Ureter (tissue), 1 donor: ENCODE measurements at regions not wholly inside any gene's neighbourhood (a gene's known extent, or its start where the extent isn't known, plus 50 kb on each side); places are given as distances from the start of the nearest gene placed in this dataset.

Experiments used
- DNase-seq: peaks from one replicate; pipeline ENCODE4 v3.0.0-alpha.2; 2020; ENCODE audit warnings: low spot score
- donor health status: DM: yes; HTN: yes; CAD: no.

DNA sequence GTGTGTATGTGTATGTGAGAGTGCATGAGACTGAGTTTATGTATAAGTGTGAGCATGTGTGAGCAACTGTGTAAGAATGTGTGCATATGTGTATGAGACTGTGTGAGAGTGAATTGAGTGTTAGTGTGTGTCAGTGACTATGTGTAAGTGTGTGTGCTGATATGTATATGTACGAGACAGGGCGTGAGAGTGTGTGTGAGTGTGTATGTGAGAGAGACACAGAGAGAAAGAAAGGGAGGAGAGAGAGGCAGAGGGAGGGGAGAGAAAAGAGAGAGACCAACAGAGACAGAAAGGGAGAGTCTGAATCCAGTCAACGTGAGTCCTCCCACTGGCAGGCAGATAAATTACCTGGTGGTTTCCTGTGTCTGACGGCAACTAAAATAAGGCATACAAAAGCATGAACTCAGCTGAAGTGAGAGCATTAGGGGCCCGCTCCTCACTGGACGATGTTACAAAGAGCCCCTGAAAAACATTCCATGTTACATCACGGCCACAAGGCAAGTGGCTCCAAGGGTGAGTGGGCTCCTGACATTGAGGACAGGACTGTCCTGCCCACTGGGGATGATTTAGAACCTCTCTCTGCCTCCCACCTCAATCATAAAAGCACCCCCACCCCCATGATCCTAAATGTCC is 66.6 kb upstream of the TIAM1 start:
- DNase-seq: no peak

DNA sequence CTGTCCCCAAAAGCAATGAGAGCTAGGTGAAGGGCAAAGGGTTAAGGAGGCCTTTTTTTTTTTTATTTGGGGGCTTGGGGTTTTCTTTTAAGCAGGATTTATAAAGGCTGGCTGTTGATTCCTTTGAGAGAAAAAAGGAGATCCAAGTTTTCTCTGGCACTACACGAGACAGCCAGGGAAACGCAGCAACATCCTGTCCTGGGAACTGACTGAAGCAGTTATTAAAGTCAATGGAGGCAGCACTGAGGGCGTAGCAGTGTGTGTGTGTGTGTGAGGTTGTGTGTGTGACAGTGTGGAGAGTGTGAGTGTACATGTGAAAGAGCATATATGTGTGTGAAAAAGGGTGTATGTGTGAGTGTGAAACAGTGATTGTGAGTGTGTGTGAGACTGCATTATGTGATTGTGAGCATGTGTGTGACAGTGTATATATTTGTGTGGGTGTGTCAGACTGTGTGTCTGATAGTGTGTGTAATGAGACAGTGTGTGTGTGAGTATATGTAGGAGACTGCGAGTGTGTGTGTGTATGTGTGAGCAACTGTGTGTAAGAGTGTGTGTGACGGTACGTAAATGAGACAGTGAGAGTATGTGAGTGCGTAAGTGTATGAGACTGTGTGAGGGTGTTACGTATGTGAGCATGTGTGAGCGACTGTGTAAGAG is 65.9 kb upstream of the TIAM1 start:
- no peak for DNase-seq

DNA sequence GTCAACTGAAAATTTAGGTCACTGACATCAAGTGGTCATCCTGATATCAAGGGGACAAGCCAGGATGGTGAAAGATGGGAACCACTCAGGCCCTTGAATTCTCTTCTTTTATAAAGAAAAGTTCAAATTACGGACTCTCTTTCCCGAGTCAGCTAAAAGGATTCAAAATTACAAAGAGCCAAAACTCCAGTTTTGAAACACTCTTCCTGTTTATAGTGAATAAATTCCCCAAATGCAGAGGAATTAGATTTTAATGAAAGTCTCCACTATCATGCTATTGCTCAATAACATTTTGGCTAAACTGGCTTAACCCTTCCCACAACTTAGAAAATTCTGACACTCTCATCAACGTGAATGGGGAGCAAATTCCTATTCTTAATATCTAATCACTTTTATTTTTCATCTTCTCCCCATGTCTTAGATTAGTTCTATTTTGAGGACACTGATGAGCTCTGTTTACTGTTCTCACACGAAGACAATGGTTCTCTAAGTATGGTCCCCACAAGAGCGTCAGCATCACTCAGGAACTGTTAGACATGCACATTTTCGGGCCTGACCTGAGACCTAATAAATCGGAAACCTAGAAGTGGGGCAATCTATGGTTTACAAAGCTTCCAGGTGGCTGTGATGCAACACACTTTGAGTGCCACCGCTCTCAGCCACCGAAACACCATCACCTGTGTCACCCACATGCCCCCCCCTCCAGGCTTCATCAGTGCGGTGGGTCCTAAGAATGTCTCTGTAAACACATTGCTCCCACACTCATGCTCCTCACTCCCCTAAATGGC is 64.4 kb upstream of the TIAM1 start:
- DNase-seq: no peak

DNA sequence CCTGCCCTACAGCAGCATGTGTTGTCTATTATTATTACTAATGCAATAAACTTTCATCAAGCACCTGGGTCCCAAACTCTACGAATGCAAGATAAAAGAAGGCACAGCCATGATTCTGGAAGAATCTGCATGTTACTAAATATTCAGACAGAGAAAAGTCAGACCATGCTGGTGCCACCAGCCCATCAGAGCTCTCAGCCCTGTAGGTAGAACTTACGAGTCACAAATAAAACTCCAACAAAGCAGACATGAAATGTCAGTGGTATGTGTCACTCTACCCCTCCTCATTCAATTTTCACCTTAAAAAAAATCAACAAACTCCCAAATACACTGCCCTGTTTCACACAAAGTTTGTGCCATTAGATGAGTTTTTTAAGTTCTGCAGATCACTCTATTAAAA is 62.4 kb upstream of the TIAM1 start:
- no peak for DNase-seq

DNA sequence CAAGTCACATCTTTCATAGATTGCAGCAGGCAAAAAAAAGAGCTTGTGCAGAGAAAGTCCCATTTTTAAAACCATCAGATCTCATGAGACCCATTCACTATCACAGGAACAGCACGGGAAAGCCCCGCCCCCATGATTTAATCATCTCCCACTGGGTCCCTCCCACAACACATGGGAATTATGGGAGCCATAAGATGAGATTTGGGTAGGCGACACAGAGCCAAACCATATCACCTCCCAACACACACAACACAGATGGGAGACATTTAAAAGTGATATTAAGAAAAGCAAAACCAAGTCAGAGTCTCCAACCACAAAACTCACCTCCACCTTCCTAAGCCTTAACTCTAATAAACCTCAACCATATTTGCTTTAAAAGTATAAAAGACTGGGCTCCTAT is 61.5 kb upstream of the TIAM1 start:
- DNase-seq: no peak

DNA sequence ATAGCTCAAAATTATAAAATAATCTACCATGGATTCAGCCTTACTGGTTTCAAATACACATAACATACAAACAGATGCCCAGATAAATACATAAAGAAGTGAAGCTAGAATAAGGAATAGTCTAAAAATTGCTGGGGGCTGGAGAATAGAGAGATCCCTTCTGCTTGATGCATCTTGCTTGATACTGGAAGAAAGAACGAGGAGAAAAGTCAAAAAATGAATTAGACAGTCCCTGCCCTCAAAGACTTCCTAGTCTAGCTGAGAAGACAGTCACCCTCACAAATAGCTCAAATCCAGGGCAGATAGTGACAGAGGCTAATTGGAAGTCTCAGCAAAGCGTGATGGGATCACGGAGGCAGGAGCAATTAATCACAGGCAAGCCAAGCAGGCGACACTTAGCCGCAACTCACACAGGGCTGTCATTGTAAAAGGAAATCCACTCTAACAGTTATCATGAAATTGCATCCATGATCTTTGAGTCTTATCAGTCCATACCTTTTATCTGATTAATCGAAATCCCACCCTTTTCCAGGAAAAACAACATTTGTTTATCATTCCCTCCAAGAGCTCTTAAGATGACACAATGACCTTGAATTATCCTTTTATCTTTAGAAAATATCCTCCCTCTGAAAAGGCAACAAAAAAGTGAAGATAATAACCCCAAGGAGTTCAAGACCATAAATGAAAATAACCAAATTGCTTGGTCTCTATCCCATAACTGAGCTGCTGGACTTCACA is 59.7 kb upstream of the TIAM1 start:
- DNase-seq: no peak

DNA sequence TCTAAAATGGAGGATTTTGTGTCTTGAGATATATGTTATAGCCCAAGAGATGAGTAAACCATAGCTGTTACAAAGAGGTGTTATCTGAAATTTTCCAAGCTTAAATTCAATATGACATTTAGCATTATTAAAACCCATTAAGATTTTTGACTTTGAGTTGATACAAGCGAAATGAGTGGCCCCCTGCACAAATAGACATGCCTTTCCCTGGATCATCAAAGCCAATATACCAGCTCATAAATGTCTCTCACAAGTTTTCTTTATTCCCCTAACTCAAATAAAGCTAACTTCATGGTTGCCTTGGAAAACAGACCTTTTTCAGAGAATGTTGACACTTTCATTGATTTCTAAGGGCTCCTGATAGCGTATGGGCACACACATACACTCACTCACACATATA is 55.5 kb upstream of the TIAM1 start:
- no peak for DNase-seq

DNA sequence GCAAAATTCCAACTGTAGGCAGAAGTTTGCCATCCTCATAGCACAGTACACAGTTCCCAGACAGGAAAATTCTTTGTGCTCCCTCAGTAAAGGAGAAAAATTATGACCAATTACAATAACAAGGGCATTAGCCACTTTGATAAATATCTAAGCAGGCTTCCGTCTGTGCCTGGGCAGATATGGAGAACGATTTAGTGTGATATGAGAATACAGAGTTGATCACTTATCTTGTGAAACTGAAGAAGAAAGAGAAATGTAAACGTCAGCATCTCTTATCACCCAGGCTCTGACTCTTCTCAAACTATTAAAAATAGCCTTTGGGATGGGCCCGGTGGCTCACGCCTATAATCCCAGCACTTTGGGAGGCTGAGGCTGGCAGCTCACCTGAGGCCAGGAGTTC is 54.5 kb upstream of the TIAM1 start:
- no peak for DNase-seq

DNA sequence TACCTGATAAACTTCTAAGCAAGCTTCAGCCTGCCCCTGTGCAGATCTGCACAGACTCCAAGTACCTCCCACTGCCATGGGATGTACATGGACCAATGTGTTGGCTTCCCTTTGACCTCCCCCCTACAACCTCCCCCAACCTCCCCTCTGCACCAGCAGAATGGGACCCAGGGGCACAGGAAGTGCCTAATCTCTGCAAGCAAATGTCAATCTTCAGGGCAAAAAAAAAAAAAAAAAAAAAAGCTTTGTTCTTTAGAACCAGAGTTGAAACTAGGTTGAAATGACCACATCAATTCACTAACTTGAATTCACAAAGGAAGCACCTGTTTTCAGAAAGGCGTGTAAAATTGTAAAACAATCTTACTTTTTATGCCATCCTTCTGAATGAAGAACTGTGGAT is 53.9 kb upstream of the TIAM1 start:
- DNase-seq: no peak

DNA sequence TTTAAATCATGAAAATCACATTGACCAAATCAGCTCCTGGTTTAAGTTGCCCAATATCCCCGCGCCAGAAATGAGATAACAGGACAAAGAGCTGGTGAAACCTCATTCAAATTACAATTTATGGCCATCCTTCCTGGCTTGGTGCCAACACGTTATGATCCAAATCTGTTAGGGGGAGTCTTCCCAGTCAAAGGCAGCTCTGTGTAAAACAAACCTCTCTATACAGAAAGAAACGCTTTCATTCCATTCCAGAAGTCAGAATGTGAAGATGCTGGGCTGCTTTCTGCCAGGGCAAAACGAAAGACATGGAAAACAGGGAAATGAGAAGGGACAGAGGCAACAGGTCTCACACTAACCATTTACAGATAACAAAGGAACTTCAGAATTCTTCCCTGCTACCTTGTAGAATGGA is 53.5 kb upstream of the TIAM1 start:
- no peak for DNase-seq

DNA sequence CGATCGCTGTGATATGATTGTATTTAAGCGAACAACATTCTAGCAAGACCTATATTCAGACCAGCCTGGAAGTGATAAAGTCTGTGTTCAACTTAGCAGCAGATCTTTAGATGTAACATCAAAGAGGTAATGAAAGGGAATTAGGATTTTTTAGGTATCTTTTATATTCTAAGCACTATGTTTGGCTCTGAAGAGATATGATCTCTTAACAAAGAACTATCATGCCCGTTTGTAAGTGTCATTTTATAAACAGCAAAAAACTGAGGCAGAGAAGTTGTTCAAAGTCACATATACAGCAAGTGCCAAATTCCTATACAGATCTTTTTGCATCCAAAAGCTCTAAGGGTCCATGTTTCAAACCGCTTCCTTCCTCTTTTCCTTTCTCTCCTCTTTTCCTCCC is 53.0 kb upstream of the TIAM1 start:
- no peak for DNase-seq

DNA sequence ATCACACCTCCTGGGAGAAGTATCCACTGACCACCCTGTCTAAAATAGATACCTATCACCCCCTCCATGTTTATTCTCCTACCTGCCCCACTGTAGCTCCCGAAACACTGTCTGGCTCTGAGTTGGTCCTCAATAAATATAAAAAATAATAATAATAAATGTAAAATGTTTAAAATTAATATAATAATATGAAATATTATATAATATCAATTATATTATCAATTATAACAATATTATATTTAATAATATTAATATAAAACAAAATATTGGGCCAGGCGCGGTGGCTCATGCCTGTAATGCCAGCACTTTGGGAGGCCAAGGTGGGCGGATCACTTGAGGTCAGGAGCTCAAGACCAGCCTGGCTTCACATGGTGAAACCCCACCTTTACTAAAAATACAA is 52.3 kb upstream of the TIAM1 start:
- DNase-seq: no peak

DNA sequence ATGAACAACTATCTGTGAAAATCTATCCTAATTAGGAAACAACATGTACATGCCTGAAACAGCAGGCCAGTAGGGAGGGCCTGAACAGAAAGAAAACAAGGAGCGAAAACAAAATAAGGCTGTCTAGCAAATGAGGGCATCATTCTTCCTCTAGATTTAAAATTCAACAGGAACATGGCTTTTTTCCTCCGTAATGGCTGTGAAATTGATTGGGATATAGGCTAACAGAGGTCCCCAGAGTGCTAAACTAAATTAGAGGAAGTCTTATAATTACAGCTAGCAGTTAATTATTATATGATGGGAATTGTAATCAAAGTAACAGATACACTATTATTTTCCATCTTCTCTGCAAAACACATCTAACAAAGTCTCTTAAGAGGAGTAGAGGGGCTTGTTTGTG is 51.7 kb upstream of the TIAM1 start:
- DNase-seq: no peak

DNA sequence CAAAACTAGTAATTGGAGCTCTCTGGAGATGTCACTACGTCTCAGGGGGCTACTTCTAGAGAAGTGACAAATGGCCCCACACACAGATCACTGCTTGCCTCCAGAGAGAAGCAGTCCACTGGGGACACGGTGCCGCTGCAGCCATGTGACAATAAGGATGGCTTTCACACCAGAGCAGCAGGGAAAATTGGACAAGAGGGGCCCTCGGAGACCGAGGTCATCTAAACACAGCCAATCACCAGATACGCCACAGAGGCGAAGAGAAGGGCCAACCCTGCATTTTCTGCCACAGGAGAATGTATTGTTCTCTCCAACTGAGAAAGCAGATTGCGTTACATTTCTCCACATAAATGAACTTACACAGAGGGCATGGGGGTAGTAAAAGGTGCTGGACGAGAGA is 51.2 kb upstream of the TIAM1 start:
- no peak for DNase-seq

DNA sequence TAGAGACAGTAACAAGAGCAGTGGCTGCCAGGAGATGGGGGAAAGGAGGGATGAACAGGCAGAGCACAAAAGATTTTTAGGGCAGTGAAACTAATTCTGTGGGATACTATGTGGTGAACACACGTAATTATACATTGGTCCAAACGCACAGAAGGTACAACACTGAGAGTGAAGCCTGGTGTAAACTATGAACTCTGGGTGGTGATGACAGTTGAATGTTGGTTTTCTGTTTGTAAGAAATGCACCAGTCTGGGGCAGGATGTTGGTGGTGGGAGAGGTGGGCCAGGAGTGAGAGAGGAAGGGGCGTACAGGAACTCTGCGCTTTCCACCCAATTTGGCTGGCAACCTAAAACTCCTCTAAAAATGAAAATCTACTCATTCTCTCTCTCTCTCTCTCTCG is 50.2 kb upstream of the TIAM1 start:
- DNase-seq: no peak
